Mucosa of descending colon (tissue), 3 donors: ENCODE measurements at regions not wholly inside any gene's neighbourhood (a gene's known extent, or its start where the extent isn't known, plus 50 kb on each side); places are given as distances from the start of the nearest gene placed in this dataset.

ENCODE experiments used
- ATAC-seq: fragments of 200-7000 bp; cut with Tn5 transposase; one replicate; pipeline ENCODE4 v1.9.1; 2020; ENCODE audit warnings: mild to moderate bottlenecking, moderate library complexity
- DNase-seq, 3 donors: peaks; one replicate each; pipeline ENCODE4 v3.0.0-alpha.2; 2020
- H3K36me3 ChIP-seq: fragments of 200-600 bp; one replicate; pipeline ENCODE4 v1.8.0; 2021; ENCODE audit warnings: low read depth, mild to moderate bottlenecking
- H3K4me1 ChIP-seq: fragments of 200-600 bp; one replicate; pipeline ENCODE4 v1.8.0; 2021; ENCODE audit warnings: low read depth, mild to moderate bottlenecking
- H3K4me3 ChIP-seq: fragments of 200-600 bp; one replicate; pipeline ENCODE4 v1.8.0; 2021; ENCODE audit warnings: mild to moderate bottlenecking
- H3K9me3 ChIP-seq: fragments of 200-600 bp; one replicate; pipeline ENCODE4 v1.8.0; 2021; ENCODE audit warnings: mild to moderate bottlenecking
- intact Hi-C, 2 donors: fragments of 100-400 bp; cut with DNase I in 1 of 2; cut with micrococcal nuclease in 1 of 2; formaldehyde crosslinking; loops; one replicate each; pipeline versions ENCODE4 v1.11.0 to v1.11.1; 2022; cut with DNase I, micrococcal nuclease
- TF ChIP-seq, protein P1 (sequence below): fragments of 200-600 bp; IDR thresholded peaks from one replicate; pipeline ENCODE4 v1.8.0; 2022; ENCODE audit warnings: antibody characterized with exemption, mild to moderate bottlenecking
- donor health status: DM: no; HTN: no; CAD: no; lungs with moderate emphysema.
- donor health status: DM: no; HTN: no; CAD: no.
- donor health status: DM: no; HTN: yes; CAD: no.

DNA sequence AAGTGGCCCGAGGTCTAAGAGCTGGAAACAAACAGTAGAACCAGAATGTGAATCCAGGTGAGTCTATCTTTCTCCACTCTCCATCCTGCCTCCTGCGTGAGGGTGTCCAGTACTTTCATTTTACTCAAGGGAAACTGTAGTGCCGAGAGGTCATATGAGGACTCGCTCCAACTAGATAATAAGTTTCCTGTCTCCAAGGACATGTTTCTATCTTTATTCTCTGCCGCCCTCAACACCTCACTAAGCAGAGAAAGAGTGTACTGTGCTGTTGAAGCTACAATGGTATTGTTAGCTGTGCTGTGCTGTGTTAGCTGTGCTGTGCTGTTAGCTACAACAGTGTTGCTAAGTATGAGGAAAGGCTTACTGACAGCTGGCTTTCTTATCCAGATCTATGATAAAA lies 137.9 kb upstream of the COL8A1 start:
- Histone ChIP-seq H3K4me1 (no peaks in the 10 kb centered on the region), H3K9me3 (no peaks in the 10 kb centered on the region), H3K4me3 (no peak overlapping the region), H3K36me3 (no peaks in the 10 kb centered on the region)
- ATAC-seq (no peak), DNase-seq (no peak)
- TF ChIP-seq, protein P1, sequence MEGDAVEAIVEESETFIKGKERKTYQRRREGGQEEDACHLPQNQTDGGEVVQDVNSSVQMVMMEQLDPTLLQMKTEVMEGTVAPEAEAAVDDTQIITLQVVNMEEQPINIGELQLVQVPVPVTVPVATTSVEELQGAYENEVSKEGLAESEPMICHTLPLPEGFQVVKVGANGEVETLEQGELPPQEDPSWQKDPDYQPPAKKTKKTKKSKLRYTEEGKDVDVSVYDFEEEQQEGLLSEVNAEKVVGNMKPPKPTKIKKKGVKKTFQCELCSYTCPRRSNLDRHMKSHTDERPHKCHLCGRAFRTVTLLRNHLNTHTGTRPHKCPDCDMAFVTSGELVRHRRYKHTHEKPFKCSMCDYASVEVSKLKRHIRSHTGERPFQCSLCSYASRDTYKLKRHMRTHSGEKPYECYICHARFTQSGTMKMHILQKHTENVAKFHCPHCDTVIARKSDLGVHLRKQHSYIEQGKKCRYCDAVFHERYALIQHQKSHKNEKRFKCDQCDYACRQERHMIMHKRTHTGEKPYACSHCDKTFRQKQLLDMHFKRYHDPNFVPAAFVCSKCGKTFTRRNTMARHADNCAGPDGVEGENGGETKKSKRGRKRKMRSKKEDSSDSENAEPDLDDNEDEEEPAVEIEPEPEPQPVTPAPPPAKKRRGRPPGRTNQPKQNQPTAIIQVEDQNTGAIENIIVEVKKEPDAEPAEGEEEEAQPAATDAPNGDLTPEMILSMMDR: no peak
- intact Hi-C loops: loop anchor here in 1 of 2 donors (10.0 kb wide), 1 partner anchor 254 kb away; no protein-coding TSS in a partner anchor

DNA sequence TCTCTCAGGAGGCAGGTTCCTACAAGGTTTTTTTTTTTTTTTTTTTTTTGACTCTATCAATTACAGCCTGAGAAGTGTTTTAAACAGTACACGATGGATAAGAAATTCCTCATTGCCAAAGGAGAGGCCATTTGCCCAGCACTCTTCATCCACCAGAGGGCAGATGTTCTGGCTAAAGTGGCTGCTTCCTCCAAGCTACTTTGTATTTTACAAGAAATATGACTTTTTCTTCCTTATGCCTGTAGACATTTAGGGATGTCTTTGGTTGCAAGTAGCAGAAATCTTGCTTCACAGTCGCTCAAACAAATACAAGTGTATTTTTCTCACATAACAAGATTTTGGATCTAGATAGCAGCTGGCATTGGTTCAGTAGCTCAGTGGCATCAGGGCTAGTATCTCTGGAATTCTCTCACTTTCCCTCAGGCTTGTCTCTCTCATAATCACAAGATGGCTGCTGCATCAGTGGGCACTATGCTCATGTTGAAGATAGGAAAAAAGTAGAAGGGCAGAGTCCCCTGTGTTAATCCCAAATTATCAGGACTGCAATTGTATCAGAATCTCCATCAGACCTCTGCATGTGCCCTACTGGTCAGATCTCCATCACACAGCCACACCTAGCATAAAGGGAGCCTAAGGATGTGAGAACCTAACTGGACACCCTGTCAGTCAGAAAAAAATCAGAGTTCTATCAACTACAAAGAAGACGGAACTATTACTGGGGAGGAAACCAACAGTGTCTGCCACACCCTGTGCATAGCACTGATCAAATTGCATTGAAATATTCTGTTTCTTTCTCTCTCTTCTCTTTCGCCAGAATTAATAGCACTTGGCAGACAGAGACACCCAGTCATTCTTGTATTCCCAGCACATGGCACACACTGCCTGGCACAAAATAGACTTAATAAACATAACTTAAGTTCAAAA lies 138.9 kb upstream of the COL8A1 start:
- ATAC-seq: peak; percentile 42
- no peaks in the 10 kb centered on the region for H3K4me1 ChIP-seq
- DNase-seq: peak in 1 of 3 donors; percentile 55
- H3K9me3 ChIP-seq: no peaks in the 10 kb centered on the region
- TF ChIP-seq, protein P1: peak; percentile 33
- no peak overlapping the region for H3K4me3 ChIP-seq
- intact Hi-C loops: loop anchor here in 1 of 2 donors (10.0 kb wide), 1 partner anchor 255 kb away; no protein-coding TSS in a partner anchor
- H3K36me3 ChIP-seq: no peaks in the 10 kb centered on the region

DNA sequence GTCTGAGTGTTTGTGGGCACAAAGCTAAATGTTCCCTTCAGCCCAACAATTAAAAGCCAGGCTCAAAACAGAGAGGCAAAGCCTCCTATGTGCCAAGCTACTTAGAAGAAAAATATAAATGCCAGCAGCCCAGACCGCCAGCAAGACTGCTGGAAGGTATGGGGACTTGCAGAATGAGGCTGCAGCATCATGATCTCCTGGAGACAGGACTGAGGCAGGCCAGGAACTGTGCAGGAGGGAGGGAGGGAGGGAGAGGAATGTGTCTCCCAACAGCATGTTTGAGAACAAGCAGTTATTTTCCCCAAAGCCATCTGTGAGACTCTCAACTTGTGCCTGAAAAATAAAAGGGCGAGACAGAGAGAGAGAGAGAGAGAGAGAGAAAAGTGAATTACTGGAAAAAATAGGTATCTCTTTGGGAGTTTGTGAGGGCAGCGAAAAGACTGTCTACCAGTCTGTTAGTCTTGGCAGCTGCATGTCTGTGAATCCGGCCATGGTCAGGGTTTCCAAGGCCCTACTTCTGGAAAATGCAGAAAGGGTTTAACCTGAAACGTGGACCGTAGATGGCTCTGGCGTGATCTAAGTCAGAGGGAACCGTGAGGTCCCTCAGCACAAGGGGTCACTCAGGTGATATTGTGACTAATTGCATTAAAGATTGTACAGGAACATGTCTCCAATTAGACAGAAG lies 139.7 kb upstream of the COL8A1 start:
- DNase-seq (no peak), ATAC-seq (no peak)
- Histone ChIP-seq H3K36me3 (no peaks in the 10 kb centered on the region), H3K9me3 (no peaks in the 10 kb centered on the region), H3K4me3 (no peak overlapping the region), H3K4me1 (no peaks in the 10 kb centered on the region)
- intact Hi-C loops: no loop called here
- TF ChIP-seq, protein P1: no peak

DNA sequence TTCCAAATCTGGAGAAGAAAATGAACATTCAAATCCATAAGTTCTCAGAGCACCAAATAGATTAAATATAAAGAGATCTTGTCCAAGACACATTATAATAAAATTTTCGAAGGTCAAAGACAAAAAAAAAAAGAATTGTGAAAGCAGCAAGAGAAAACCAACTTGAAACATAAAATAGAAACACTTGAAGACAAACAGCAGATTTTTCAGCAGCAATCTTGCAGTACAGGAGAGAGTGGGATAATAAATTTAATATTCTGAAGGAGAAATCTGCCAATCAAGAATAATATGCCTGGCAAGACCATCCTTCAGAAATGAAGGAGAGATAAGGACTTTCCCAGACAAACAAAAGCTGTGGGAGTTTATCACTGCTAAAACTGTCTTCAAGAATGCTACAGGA lies 150.5 kb upstream of the COL8A1 start:
- H3K4me3 ChIP-seq: no peak overlapping the region
- DNase-seq (no peak), ATAC-seq (no peak)
- TF ChIP-seq, protein P1: no peak
- intact Hi-C loops: no loop called here
- no peaks in the 10 kb centered on the region for H3K9me3 ChIP-seq
- no peaks in the 10 kb centered on the region for H3K36me3 ChIP-seq
- H3K4me1 ChIP-seq: no peaks in the 10 kb centered on the region

DNA sequence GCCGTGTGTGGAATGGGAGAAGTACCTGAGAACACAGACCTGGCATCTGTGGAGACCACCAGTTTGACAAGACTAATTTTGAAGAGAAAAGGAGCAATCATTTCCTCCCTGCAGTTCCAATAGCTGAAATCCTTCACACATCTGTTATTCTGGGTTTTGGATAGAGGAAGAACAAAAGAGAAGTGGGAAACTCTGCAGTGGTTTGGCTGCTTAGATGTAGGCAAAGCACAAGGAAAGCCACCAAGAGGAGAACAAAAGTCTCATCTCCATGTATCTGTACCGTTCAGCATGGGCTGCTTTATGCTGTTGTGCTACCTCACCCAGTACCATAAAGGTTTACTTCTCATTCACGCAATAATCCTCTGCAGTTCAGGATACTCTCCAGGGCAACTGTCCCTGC lies 153.1 kb upstream of the COL8A1 start:
- H3K36me3 ChIP-seq: no peaks in the 10 kb centered on the region
- no peaks in the 10 kb centered on the region for H3K4me1 ChIP-seq
- no peaks in the 10 kb centered on the region for H3K9me3 ChIP-seq
- ATAC-seq (no peak), DNase-seq (no peak)
- intact Hi-C loops: no loop called here
- no peak overlapping the region for H3K4me3 ChIP-seq
- TF ChIP-seq, protein P1: no peak
